DMS 273 treated with DMSO at 0.1 percent for 48 hours (cell line): ENCODE measurements at regions not wholly inside any gene's neighbourhood (a gene's known extent, or its start where the extent isn't known, plus 50 kb on each side); places are given as distances from the start of the nearest gene placed in this dataset.
"Not testable (repeated sequence)": the region's sequence is repeated elsewhere in the genome, so short reads cannot be mapped to it uniquely, and the experiment has no call there.

Experiments used
- DNase-seq: peaks from one replicate; lab custom pipeline; 2025; lab: John Stamatoyannopoulos, UW

DNA sequence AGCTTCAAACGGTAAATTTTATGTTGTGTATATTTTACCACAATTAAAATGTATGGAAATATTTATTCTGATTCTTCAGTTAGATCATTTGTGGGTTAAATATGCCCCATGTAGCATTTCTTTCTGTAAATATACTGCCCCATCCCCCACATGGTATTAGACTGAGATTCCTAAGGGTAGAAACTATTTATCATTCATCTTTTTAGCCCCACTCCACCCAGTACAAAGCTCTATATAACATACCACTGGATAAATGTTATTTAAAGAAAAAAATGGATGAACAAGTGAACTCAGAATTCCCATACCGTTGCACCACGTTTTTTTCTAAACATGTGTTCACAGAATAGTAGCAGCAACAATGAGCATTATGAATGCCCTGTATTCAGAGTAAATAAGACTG, 234.0 kb upstream of the IRF2BP2 start:
- no peak for DNase-seq

GRCh38 chr1:234842726-234843641, 233.0 kb upstream of the IRF2BP2 start:
- DNase-seq, result no peak

- DNase-seq, result no peak
Measured at GRCh38 chr1:234841710-234842231, 231.8 kb upstream of the IRF2BP2 start.

DNA sequence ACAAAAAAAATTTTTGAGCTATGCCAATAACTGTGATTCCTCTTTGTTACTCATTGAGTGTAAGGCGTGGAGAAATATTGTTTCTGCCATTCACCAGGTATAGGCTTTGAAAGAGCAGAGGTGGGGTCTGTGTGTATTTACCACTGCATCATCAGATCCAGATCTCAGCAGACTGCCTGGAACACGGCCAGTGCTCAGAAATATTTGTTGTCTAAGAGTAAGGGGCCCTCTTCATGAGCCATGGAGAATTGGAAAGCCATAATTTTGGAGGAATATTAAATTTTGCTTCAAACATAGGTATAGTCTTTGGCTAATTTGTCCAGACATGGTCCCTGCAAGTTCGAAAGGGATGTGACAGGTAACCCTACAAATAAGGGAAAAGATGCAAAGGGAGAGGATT, 231.3 kb upstream of the IRF2BP2 start:
- DNase-seq, result no peak

- no peak for DNase-seq
Measured at GRCh38 chr1:234840843-234841242, 230.9 kb upstream of the IRF2BP2 start.

GRCh38 chr1:234840253-234840652, 230.3 kb upstream of the IRF2BP2 start:
- no peak for DNase-seq

GRCh38 chr1:234839663-234840062, 229.7 kb upstream of the IRF2BP2 start:
- DNase-seq, result no peak

DNA sequence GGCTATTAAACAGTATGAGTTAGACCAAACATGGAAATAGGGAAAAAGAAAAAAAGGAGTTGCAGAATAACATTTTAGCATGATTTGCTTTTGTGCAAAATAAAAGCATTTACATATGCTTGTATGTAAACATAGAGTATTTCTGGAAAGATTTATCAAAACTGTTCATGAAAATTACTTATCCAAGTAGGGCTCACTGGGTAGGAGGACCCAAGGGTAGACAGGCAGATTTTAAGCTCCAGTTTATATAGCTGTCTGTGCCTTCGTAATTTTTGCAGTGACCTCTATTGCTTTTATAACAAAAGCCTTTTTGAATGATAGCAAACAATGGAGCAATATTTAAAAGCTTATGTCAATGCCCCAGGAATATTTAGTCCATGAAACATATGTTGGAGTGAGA, 228.8 kb upstream of the IRF2BP2 start:
- no peak for DNase-seq

DNA sequence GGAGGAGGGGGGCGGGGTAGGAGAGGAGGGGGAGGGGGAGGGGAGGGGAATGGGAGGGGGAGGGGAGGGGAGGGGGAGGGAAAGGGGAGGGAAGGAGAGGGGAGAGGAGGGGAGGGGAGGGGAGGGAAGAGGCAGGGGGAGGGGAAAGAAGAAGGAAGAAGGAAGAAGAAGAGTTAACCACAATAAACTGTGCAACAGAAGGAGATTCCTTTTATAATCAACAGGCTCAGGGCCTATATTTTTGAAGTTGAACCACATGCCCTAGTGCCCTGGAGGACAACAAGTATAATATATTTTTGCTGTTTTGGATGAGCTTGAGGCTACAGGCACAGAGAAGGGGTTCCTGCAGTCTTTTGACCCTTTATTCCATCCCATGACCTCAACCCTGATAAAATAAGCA, 228.2 kb upstream of the IRF2BP2 start:
- DNase-seq, result no peak

DNA sequence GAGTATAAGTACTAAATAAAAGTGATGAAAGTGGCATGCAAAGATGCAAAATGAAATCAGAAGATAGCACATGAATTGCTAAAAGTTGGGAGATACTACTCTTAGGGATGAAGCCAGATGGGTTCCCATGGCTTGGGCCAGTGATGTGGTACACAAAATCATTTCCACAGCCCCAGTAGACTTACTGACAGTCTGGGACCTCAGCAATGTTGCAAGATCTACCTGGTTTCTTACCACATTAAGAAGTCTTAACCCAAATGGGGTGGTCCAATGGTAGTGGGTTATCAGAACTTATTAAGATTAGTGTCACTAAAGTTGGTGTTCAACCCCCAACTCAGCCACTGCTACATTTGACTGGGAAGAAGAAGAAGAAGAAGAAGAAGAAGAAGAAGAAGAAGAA, 227.7 kb upstream of the IRF2BP2 start:
- DNase-seq, result no peak

DNA sequence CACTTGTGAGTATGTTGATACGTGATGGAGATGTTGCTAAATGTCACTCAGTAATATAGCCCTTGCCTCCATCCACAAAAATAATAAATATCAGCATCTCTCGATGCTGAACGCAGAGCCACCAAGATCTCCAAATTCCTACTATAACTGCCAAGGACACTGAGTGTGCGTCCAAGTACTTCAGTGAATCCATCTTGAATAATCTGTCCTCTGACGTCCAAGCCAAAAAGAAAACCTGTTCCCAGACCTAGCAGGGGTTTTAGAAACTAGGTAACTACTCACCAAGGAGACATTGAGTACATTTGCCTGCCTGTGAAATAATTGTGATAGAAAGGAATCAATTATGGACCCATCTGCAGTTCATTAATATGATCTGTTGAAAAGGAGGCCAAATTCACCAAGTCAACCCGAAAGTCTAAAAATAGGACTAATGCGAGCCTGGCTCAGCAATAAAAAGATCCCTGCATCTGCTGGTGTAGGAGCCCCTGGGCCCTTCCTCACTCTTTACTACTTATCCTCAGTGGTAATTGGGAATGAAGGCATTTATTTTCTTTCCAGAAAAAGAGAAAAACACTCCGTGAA, 226.9 kb upstream of the IRF2BP2 start:
- DNase-seq, result no peak

GRCh38 chr1:234836045-234836681, 226.2 kb upstream of the IRF2BP2 start:
- DNase-seq, result no peak

- DNase-seq, result no peak
Measured at GRCh38 chr1:234835239-234835638, 225.3 kb upstream of the IRF2BP2 start.

DNA sequence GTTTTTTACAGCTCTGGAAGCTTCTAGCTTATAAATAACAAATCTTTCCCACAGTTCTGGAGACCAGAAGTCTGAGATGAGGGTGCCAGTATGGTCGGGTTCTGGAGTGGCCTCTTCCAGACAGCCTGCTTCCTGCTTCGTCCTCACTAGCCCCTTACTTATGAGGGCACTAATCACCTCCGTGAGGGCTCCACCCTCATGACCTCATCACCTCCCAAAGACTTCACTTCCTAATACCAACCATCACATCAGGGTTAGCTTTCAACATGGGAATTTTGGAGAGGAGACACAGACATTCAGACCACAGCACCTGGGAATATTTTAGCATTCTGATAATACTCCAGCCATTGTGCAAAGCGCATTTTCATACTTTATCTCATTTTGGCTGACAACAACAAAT, 223.7 kb upstream of the IRF2BP2 start:
- no peak for DNase-seq

GRCh38 chr1:234833118-234833517, 223.1 kb upstream of the IRF2BP2 start:
- no peak for DNase-seq

DNA sequence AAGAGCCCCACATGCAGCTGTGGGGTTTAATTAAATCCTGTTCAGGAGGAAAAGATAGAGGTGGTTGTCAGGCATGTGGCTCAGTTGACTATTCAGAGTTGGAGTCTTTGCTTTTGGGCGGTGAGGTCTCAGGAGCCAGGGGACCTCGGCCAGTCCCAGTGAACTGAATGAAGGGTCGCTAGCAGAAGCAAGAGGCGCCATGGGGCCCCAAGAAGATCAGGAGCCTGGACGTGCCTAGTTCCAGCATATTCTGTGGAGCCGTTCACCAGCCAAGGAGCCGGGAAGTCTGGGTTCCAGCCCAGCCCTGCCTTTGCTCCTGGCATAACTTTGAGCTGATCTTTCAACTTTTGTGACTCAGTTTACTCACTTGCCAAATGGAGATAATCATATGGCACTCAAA, 217.7 kb upstream of the IRF2BP2 start:
- DNase-seq, result no peak

DNA sequence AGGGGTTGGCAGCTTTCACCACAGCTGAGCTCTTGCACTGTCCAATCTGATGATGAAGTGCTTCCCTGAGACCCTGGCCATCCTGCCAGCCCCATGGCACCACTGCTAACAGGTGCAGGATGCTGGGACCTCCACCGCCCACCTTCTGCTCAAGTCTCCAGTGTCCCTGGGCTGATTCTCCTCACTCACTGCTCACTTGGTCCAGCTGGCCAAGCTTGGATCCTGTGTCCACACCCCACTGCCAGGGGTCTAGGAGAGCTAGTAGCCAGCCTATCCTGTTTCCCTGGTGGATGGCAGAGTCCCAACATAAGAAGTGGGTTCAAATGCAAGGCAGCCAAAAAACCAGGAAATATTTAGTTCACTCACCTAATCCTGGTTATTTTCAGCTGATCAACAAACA, 217.2 kb upstream of the IRF2BP2 start:
- no peak for DNase-seq

DNA sequence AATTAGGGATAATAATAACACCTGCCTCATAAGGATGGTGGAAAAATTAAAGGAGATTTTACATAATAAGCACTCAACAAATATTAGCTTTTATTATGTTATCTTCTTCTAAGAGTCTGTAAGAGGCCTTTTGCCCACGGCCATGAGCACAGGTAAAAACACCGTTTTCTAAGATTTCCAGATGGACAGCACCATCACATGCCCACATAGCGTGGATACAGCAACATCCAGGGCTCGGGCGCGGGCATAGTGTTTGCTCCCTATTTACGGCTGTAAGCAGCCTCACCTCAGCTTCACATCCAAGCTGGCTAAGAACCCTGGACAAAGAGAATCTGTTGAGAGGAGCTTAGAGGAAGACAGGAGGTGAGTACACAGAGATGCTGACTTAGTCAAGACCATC, 216.4 kb upstream of the IRF2BP2 start:
- DNase-seq, result no peak

DNA sequence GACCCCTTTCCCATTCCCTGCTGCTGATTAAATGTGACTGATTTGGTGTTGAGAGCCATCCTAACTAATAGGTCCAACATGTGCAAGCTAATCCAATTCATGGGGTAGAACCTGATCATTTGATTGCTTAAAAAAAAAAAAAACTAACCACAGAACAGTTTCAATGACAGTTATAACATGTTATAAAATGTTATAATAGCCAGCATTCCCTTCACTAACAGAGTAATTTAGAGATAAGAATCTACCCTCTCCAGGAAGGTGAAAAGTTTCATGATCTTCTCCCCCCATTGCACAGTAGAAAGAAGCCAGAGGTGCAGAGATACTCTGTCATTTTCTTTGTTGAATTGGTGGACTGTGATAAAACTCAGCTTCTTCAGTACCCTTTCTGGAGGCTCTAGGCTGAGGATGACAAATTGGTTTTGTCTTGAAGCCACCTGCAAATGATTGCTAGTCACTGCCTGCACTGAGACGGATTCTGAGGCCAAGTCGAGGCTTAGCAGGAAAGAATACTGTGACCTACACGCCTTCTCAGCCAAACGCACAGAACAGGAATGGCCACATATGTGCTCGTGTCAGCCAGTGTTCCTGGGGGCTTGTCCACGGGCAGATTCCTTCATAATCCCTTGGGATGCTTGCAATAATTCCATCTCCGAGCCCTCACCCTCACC, 215.7 kb upstream of the IRF2BP2 start:
- DNase-seq, result peak; percentile 6

- not testable (repeated sequence) for DNase-seq
Measured at GRCh38 chr1:234824836-234825235, 214.9 kb upstream of the IRF2BP2 start.

DNA sequence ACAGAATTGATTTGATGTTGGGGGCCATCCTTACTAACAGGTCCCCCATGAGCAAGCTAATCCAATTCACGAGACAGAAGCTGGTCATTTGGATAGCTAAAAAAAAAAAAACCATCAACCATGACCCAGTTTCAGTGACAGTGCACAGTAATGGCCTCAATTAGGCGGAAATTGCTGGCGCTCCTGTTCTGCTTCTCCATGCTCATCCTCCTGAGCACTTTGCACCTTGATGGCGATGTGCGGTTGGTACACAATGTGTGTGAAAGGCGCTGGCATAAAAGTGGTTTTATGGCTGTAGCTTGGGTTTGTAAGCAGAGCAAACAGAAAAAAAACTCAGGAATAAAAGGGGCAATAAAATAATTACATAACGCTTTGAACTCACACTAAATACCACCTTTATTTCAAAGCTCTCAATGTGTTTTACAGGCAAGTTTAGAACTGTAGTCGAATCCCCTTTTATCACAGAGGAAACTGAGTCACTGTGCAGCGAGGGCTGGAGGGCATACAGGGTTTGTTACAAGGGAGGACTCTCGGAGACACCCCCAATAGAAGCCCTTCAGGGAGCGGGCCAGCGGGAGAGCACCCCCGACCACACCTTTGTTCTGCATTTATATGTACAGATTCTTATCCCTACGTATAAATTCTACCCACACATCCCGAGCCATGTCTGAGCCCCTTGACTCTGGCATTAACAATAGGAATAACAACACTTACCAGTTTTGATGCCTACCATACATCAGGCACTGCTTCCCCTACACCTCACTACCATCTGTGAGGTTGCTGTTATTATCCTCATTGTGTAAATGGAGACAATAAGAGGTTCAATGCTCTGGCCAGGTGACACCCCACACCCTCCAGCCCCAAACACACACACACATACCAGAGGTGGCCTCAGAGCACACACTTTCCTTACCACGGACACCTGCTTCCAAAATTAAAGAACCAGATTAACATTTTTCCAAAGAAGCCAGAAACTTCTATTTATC, 213.5 kb upstream of the IRF2BP2 start:
- no peak for DNase-seq
